Mesodermal cell (in vitro differentiated cells): ENCODE measurements at regions not wholly inside any gene's neighbourhood (a gene's known extent, or its start where the extent isn't known, plus 50 kb on each side); places are given as distances from the start of the nearest gene placed in this dataset.
"Not testable (repeated sequence)": the region's sequence is repeated elsewhere in the genome, so short reads cannot be mapped to it uniquely, and the experiment has no call there.

Experiments used
- H3K27ac ChIP-seq: 2 replicates; pipeline ENCODE4 v1.7.0; 2013; ENCODE audit warnings: mild to moderate bottlenecking, low read depth, low read length, moderate library complexity; ENCODE audit not compliant: severe bottlenecking
- H3K36me3 ChIP-seq: 2 replicates; pipeline ENCODE4 v1.7.1; 2013; ENCODE audit warnings: mild to moderate bottlenecking, low read length, moderate library complexity; ENCODE audit not compliant: control insufficient read depth, insufficient read depth
- H3K4me1 ChIP-seq: one replicate; pipeline ENCODE4 v1.7.1; 2013; ENCODE audit warnings: mild to moderate bottlenecking, low read length; ENCODE audit not compliant: insufficient read depth, control insufficient read depth, poor library complexity, severe bottlenecking
- H3K4me3 ChIP-seq: 2 replicates; pipeline ENCODE4 v1.7.0; 2013; ENCODE audit warnings: low read length, control low read depth, mild to moderate bottlenecking; ENCODE audit not compliant: insufficient read depth, poor library complexity, severe bottlenecking; ENCODE audit errors: extremely low read depth
- H3K9me3 ChIP-seq: 2 replicates; pipeline ENCODE4 v1.7.1; 2013; ENCODE audit warnings: mild to moderate bottlenecking, low read length, moderate library complexity; ENCODE audit not compliant: control insufficient read depth
- WGBS, 2 experiments: methylation state at CpG; one replicate each; pipeline ENCODE4 v1.1.5; 2013; ENCODE audit warnings: missing lambda C conversion rate in 2 of 2; ENCODE audit not compliant: insufficient coverage in 2 of 2; 5-methylcytosine and 5-hydroxymethylcytosine counted together

GRCh38 chr15:20055921-20056320 is 485.7 kb downstream of the GOLGA6L6 start:
- no CpG with 5 or more reads among the region's 5 CpGs for WGBS, 2 experiments
- H3K9me3 ChIP-seq = not testable (repeated sequence)

DNA sequence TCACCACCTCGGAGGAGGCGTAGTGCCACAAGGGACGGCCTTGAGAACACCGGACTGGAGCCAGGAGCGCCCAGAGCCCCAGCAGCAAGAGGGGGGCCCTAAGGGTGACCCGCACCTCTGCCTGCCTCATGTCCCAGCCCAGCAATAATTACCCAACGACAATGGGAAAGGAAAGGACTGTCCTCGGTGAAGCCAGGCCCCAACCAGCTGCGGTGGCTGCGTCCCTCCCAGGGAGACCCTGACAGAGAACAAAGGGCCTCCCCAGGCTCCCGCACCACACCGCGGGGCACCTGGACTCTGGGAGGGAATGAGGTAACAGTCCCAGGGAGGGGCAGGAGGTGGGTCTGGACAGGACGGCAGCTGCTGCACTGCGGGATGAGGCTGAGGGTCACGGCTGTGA is 493.4 kb downstream of the GOLGA6L6 start:
- not testable (repeated sequence) for H3K9me3 ChIP-seq, H3K36me3 ChIP-seq, H3K4me3 ChIP-seq, H3K27ac ChIP-seq, H3K4me1 ChIP-seq
- WGBS, 2 experiments = no CpG with 5 or more reads among the region's 16 CpGs

More at GRCh38 chr15:20055921-20056320, 485.7 kb downstream of the GOLGA6L6 start:
- not testable (repeated sequence) for H3K4me1 ChIP-seq, H3K27ac ChIP-seq, H3K4me3 ChIP-seq, H3K36me3 ChIP-seq

DNA sequence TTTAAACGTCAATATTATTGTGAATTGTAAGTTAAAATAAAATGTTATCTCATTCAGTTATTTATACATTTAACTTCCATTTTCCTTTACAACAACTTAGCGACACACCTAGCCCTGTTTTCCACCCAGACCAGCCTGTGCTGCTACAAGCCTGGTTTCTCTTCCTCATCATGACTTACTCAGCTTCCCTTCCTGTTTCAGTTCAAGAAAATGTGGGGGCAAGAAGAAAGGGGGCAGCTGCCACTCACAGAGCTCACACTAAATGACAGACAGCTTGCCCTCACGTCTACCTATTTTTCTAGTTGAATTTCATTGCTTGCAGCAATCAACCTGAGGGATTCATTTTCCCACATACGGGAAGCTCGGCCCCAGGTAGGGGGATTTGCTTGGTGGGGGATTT is 496.4 kb downstream of the GOLGA6L6 start:
- H3K4me1 ChIP-seq, H3K36me3 ChIP-seq, H3K9me3 ChIP-seq, H3K27ac ChIP-seq, H3K4me3 ChIP-seq: not testable (repeated sequence)
- WGBS, 2 experiments = no CpG with 5 or more reads among the region's 5 CpGs

DNA sequence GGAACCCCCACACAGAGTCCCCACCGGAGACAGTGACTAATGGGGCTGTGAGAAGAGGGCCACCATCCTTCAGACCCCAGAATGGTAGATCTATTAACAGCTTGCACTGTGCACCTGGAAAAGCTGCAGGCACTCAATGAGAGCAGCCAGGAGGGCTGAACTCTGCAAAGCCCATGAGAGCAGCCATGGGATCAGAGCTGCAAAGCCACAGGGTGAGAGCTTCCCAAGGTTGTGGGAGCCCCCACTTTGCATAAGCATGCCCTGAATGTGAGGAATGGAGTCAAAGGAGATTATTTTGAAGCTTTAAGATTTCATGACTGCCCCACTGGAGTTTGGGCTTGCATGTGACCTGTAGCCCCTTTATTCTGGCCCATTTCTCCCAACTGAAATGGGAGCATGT is 500.9 kb downstream of the GOLGA6L6 start:
- not testable (repeated sequence) for H3K36me3 ChIP-seq, H3K4me3 ChIP-seq, H3K9me3 ChIP-seq, H3K4me1 ChIP-seq, H3K27ac ChIP-seq
- no CpG with 5 or more reads among the region's 1 CpG for WGBS, 2 experiments

GRCh38 chr15:20025040-20025439 is 516.6 kb downstream of the GOLGA6L6 start:
- H3K4me1 ChIP-seq, H3K9me3 ChIP-seq, H3K4me3 ChIP-seq, H3K36me3 ChIP-seq, H3K27ac ChIP-seq: not testable (repeated sequence)
- WGBS, 2 experiments = no CpG with 5 or more reads among the region's 2 CpGs

DNA sequence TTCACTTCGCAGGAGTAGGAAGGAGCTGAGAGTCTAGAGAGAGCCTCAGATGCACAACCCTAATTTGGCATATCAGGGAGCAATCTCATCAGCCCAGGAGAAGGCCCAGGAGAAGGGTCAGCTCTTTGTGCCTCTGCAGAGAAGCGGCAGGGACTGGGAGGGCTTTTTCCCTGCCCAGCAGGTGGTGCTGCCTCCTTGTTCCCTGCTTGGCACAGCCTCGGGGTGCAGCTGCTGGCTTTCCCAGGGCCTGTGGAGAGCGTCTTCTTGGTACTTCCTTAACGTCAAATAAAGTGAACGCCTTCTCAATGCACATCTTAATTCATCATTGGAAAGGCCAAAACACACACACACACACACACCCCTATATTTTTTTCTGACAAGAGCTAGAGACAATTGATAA is 519.3 kb downstream of the GOLGA6L6 start:
- not testable (repeated sequence) for H3K36me3 ChIP-seq, H3K4me3 ChIP-seq, H3K27ac ChIP-seq, H3K9me3 ChIP-seq, H3K4me1 ChIP-seq
- WGBS, 2 experiments = no CpG with 5 or more reads among the region's 6 CpGs

DNA sequence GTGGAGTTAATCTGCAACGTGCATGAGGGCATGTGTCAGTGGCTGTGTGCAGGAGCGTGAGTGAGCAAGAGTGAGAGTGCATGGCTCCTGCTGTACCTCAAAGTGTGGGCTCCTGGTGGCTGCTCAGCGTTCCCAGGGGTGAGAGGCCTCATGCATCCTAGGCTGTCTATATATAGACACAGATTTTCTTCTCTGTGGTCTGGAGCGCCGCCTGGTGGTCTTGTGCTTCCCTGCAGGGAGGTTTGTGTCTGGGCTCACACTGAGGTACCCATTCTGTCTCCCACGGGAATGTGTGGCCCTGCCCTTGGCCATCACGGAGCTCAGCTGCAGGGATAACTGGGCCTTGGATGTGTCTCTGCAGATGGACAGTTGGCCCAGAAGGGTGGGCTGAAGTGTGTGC is 520.2 kb downstream of the GOLGA6L6 start:
- not testable (repeated sequence) for H3K36me3 ChIP-seq, H3K4me3 ChIP-seq, H3K27ac ChIP-seq, H3K4me1 ChIP-seq, H3K9me3 ChIP-seq
- no CpG with 5 or more reads among the region's 7 CpGs for WGBS, 2 experiments

GRCh38 chr15:20020588-20020987 is 521.0 kb downstream of the GOLGA6L6 start:
- not testable (repeated sequence) for H3K27ac ChIP-seq, H3K9me3 ChIP-seq, H3K4me1 ChIP-seq, H3K36me3 ChIP-seq, H3K4me3 ChIP-seq
- no CpG with 5 or more reads among the region's 5 CpGs for whole genome bisulfite sequencing, 2 experiments

GRCh38 chr15:20019758-20020157 is 521.8 kb downstream of the GOLGA6L6 start:
- H3K4me1 ChIP-seq, H3K36me3 ChIP-seq, H3K27ac ChIP-seq, H3K4me3 ChIP-seq, H3K9me3 ChIP-seq: not testable (repeated sequence)
- WGBS, 2 experiments = no CpG with 5 or more reads among the region's 6 CpGs

DNA sequence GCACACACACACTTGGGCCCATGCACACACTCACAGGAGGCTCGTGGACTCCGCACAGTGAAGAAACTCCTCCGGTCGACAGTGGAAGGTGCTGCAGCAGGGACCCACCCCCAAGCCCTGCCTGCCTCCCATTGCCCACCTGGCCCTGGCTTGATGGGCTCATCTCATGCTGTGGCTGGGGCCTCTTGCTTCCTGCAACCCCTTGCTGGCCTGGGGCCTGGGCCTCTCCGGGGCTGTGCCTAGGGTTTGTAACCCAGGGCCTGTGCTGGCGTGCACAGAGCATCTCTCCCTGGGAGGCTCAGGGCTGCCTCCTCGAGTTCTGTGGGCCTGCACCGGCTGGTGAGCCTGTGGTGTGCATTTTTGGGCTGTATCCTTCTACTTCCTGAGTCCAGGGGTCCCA is 524.0 kb downstream of the GOLGA6L6 start:
- not testable (repeated sequence) for H3K4me3 ChIP-seq, H3K36me3 ChIP-seq, H3K9me3 ChIP-seq, H3K4me1 ChIP-seq, H3K27ac ChIP-seq
- no CpG with 5 or more reads among the region's 8 CpGs for WGBS, 2 experiments

GRCh38 chr15:20016941-20017340 is 524.7 kb downstream of the GOLGA6L6 start:
- H3K27ac ChIP-seq, H3K9me3 ChIP-seq, H3K36me3 ChIP-seq, H3K4me3 ChIP-seq, H3K4me1 ChIP-seq: not testable (repeated sequence)
- WGBS, 2 experiments = no CpG with 5 or more reads among the region's 9 CpGs

GRCh38 chr15:20012837-20013236 is 528.8 kb downstream of the GOLGA6L6 start:
- WGBS, 2 experiments = no CpG with 5 or more reads among the region's 2 CpGs
- H3K27ac ChIP-seq, H3K36me3 ChIP-seq, H3K9me3 ChIP-seq, H3K4me3 ChIP-seq, H3K4me1 ChIP-seq: not testable (repeated sequence)
